Ovary (tissue), 7 donors: ENCODE measurements at regions not wholly inside any gene's neighbourhood (a gene's known extent, or its start where the extent isn't known, plus 50 kb on each side); places are given as distances from the start of the nearest gene placed in this dataset.
"Not testable (repeated sequence)": the region's sequence is repeated elsewhere in the genome, so short reads cannot be mapped to it uniquely, and the experiment has no call there.

ENCODE experiments used
- DNase-seq, 5 donors: peaks; one replicate each; pipeline ENCODE4 v3.0.0-alpha.2; 2019 to 2020
- H3K27ac ChIP-seq, 2 donors: fragments of 200-600 bp; one replicate each; pipeline versions ENCODE4 v1.5.1 to v1.8.0; 2019 to 2022
- H3K27me3 ChIP-seq: fragments of 200-600 bp; one replicate; pipeline ENCODE4 v1.8.0; 2022
- H3K36me3 ChIP-seq: fragments of 200-600 bp; sonication (generic); one replicate; pipeline ENCODE4 v1.5.1; 2019
- H3K4me1 ChIP-seq: one replicate; pipeline ENCODE4 v1.8.1; 2013; ENCODE audit warnings: mild to moderate bottlenecking, moderate library complexity; ENCODE audit not compliant: insufficient read depth
- H3K4me3 ChIP-seq: fragments of 200-600 bp; sonication (generic); one replicate; pipeline ENCODE4 v1.5.1; 2017
- H3K9me3 ChIP-seq, 2 donors: fragments of 200-600 bp in 1 of 2; sonication (generic) in 1 of 2; one replicate each; pipeline versions ENCODE4 v1.5.1 to v1.8.1; 2013 to 2019; ENCODE audit warnings: mild to moderate bottlenecking in 1 of 2, moderate library complexity in 1 of 2
- EP300 ChIP-seq: sonication (generic); formaldehyde crosslinking; IDR thresholded peaks from one replicate; pipeline ENCODE4 v1.6.1; 2017; ENCODE audit warnings: antibody characterized with exemption
- POLR2A ChIP-seq: fragments of 450-650 bp; IDR thresholded peaks from one replicate; pipeline ENCODE4 v1.6.1; 2017; ENCODE audit warnings: antibody characterized with exemption, mild to moderate bottlenecking, moderate library complexity
- WGBS, 3 donors: extraction: QIAGEN DNeasy Blood & Tissue Kit in 1 of 3; methylation state at CpG; one replicate each; pipeline versions ENCODE4 v1.1.5 to v1.1.7; 2013 to 2017; 5-methylcytosine and 5-hydroxymethylcytosine counted together
- intact Hi-C, 4 donors: fragments of 100-400 bp; cut with DNase I; formaldehyde crosslinking; loops; one replicate each; pipeline versions ENCODE4 v1.11.0 to v1.15.1; 2022 to 2023
- TF ChIP-seq, protein P1 (sequence below), 3 donors: fragments of 450-650 bp in 2 of 3; fragments of 200-600 bp in 1 of 3; IDR thresholded peaks; one replicate each; pipeline versions ENCODE4 v1.5.1 to v1.8.0; 2016 to 2022; ENCODE audit warnings: antibody characterized with exemption in 3 of 3, mild to moderate bottlenecking in 1 of 3
- donor health status: DM: no; HTN: no; CAD: no; lungs with moderate emphysema.
- donor health status: DM: no; HTN: no; CAD: no.
- donor health status: Bipolar disorder and iron deficiency.
- donor health status: DM: no; HTN: no; CAD: no.
- donor health status: DM: yes; HTN: yes; CAD: no.

DNA sequence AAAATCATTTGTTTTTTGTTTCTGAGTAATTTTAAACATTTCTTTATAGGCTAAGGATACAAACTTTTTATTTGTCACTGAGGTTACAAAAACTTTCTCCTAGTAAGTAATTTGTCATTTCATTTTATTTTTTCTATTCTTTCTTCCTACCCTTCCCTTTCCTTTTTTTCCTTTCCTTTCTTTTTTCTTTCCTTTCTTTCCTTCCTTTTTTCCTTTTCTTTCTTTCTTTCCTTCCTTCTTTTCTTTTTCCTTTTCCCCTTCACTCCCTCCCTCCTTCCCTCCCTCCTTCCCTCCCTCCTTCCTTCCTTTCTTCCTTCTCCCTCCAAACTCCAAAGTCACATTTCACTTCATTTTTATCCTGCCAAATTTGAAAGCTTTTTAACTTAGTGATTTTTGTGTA, 115.1 kb upstream of the FAN1 start:
- TF ChIP-seq POLR2A: no peak
- TF ChIP-seq, protein P1, sequence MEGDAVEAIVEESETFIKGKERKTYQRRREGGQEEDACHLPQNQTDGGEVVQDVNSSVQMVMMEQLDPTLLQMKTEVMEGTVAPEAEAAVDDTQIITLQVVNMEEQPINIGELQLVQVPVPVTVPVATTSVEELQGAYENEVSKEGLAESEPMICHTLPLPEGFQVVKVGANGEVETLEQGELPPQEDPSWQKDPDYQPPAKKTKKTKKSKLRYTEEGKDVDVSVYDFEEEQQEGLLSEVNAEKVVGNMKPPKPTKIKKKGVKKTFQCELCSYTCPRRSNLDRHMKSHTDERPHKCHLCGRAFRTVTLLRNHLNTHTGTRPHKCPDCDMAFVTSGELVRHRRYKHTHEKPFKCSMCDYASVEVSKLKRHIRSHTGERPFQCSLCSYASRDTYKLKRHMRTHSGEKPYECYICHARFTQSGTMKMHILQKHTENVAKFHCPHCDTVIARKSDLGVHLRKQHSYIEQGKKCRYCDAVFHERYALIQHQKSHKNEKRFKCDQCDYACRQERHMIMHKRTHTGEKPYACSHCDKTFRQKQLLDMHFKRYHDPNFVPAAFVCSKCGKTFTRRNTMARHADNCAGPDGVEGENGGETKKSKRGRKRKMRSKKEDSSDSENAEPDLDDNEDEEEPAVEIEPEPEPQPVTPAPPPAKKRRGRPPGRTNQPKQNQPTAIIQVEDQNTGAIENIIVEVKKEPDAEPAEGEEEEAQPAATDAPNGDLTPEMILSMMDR (IDR thresholded peaks at IDR 0.05): no peak
- TF ChIP-seq EP300: no peak
- no peak overlapping the region for H3K27ac ChIP-seq
- no peaks in the 10 kb centered on the region for H3K4me1 ChIP-seq
- H3K9me3 ChIP-seq: no peaks in the 10 kb centered on the region
- H3K36me3 ChIP-seq: no peaks in the 10 kb centered on the region
- no peak overlapping the region for H3K4me3 ChIP-seq
- H3K27me3 ChIP-seq: no peaks in the 10 kb centered on the region
- DNase-seq: no peak
- intact Hi-C loops: no loop called here

DNA sequence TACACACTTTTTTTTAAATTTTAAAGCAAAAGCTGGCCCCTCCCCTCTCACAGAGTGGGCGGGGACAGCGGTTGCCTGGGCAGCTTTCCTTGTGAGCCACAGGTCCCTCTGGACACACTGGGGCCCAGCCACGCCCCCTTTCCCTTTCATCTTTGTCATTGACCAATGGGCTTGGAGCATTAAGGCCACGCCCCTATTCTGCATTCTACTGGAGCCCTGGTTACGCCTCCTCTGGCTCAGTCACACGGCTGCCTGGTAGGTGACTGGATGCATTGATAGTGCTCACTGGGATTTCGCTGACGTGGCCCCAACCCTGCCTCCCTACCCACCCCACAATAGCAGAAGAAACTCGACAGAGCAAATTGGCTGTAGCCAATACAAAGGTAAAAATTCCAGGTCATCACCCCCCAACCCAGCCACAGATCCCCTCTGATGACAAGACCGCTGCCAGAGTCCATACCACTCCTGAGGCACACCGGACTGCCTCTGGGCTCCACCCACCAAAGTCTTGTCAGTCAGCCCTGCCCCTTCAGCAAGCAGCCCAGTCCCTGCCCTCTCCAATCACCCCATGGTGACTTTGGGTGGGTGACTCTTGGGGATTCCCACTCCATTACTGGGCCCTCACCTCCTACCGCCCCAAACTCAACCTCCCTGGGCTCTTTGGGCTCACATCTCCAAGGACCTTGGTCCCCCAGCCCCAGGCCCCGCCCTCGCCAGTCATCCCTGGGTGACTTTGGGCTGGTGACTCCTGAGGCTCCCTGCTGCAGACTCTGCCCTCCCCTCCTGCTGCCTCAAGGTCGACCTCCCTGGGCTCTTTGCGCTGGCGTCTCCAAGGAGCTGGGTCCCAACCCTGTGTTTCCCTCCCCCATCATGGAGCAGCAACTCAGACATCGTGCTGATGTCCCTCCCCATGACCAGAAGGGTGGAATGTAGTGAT, 112.2 kb upstream of the FAN1 start:
- intact Hi-C loops: no loop called here
- H3K27ac ChIP-seq: no peak overlapping the region
- DNase-seq: no peak
- TF ChIP-seq EP300: no peak
- TF ChIP-seq POLR2A: no peak
- TF ChIP-seq, protein P1 (IDR thresholded peaks at IDR 0.05): no peak
- H3K27me3 ChIP-seq: no peaks in the 10 kb centered on the region
- H3K4me1 ChIP-seq: no peaks in the 10 kb centered on the region
- no peaks in the 10 kb centered on the region for H3K36me3 ChIP-seq
- 89 to 90% (median 90%) methylated on average over 18 of the region's 18 CpGs for WGBS, 3 donors
- H3K9me3 ChIP-seq: no peaks in the 10 kb centered on the region
- H3K4me3 ChIP-seq: no peak overlapping the region

DNA sequence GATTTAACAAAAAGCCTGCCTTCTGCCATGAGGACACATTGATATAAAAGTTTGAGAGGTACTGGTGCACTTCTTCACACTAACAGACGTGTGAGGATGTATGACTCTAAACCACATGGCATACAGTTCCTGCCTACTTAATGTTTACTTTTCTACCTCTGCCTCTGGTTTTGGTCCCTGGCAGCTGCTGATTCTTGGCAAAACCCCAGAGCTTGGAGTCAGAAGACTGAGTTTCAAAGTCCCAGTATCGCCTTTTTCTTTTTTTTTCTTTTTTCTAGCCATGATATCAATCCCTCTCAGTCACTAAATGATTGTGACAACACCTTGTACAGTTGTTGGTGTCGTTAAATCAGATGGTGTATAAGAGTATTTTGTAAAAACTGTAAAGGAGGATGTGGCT, 110.9 kb upstream of the FAN1 start:
- DNase-seq, H3K4me1 ChIP-seq, H3K27ac ChIP-seq, H3K9me3 ChIP-seq, H3K4me3 ChIP-seq, intact Hi-C loops, H3K36me3 ChIP-seq, H3K27me3 ChIP-seq: not testable (repeated sequence)
- 33 to 56% (median 38%) methylated on average over 3 of the region's 3 CpGs for WGBS, 3 donors

- TF ChIP-seq POLR2A (no peak), EP300 (no peak)
- TF ChIP-seq, protein P1 (IDR thresholded peaks at IDR 0.05): no peak
- H3K36me3 ChIP-seq: no peaks in the 10 kb centered on the region
- no peaks in the 10 kb centered on the region for H3K4me1 ChIP-seq
- no peak overlapping the region for H3K4me3 ChIP-seq
- intact Hi-C loops: no loop called here
- DNase-seq: no peak
- H3K9me3 ChIP-seq: no peaks in the 10 kb centered on the region
- no peak overlapping the region for H3K27ac ChIP-seq
- 43 to 66% (median 64%) methylated on average over 6 of the region's 6 CpGs for WGBS, 3 donors
- no peaks in the 10 kb centered on the region for H3K27me3 ChIP-seq
Measured at GRCh38 chr15:30794388-30794787, 109.3 kb upstream of the FAN1 start.

DNA sequence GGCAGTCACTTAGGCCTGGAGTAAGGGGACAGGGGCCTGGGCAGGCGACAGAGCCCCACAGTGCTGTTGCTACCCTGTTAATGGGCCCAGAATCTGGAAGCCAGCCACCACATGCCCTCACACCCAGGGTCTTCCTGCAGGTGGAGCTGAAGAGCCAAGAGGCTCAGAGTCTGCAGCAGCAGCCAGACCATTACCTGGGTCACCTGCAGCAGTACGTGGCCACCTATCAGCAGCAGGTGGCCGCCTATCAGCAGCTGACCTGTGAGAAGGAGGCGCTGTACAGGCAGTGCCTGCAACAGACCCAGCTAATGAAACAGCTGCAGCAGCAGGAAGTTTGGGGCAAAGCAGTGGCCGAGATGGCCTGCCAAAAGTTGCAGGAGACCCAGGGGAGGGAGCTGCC, 104.2 kb upstream of the FAN1 start:
- H3K4me1 ChIP-seq, H3K27me3 ChIP-seq, H3K4me3 ChIP-seq, H3K36me3 ChIP-seq, H3K9me3 ChIP-seq, H3K27ac ChIP-seq, DNase-seq, intact Hi-C loops: not testable (repeated sequence)
- WGBS, 3 donors: 48 to 73% (median 61%) methylated on average over 2 to 5 of the region's 5 CpGs

- WGBS, 3 donors: 24 to 29% (median 25%) methylated on average over 15 to 16 of the region's 16 CpGs
- DNase-seq, H3K36me3 ChIP-seq, H3K4me1 ChIP-seq, intact Hi-C loops, H3K9me3 ChIP-seq, H3K27me3 ChIP-seq, H3K4me3 ChIP-seq, H3K27ac ChIP-seq: not testable (repeated sequence)
Measured at GRCh38 chr15:30801140-30801895, 102.4 kb upstream of the FAN1 start.

DNA sequence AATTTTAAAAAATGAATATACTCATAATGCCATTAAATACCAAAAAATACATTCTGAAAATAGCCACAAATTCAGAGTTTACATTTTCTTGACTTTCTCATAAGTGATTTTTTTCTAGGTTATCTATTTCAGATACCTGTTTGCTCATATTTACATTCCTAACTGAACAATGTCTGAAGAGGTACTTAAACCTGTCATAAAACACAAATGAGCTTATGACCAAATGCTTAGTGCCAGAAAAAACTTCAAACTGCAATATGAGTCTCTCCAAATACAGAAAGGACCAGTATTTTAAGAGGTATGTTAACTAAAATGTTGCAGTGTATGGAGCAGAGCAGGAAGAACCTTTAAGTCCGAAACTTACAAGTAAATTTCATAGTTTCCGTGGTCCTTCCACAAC, 101.7 kb upstream of the FAN1 start:
- 61 to 75% (median 68%) methylated on average over 2 of the region's 2 CpGs for WGBS, 3 donors
- intact Hi-C loops, H3K4me3 ChIP-seq, H3K36me3 ChIP-seq, H3K27ac ChIP-seq, H3K4me1 ChIP-seq, DNase-seq, H3K27me3 ChIP-seq, H3K9me3 ChIP-seq: not testable (repeated sequence)

DNA sequence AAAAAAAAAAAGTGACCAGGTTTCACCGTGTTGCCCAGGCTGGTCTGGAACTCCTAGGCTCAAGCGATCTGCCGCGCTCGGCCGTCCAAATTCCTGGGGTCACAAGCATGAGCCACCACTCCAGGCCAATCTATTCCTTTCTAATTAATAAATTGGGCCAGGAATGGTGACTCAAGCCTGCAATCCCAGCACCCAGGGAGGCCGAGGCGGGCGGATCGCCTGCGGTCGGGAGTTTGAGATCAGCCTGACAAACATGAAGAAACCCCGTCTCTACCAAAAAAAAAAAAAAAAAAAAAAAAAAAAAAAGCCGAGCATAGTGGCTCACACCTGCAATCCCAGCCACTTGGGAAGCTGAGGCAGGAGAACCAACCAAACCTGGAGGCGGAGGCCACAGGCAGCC, 100.0 kb upstream of the FAN1 start:
- WGBS, 3 donors: 94 to 95% (median 95%) methylated on average over 15 of the region's 15 CpGs
- H3K36me3 ChIP-seq, intact Hi-C loops, H3K4me1 ChIP-seq, DNase-seq, H3K27ac ChIP-seq, H3K4me3 ChIP-seq, H3K9me3 ChIP-seq, H3K27me3 ChIP-seq: not testable (repeated sequence)
